HEK293 (cell line): ENCODE measurements at regions not wholly inside any gene's neighbourhood (a gene's known extent, or its start where the extent isn't known, plus 50 kb on each side); places are given as distances from the start of the nearest gene placed in this dataset.
"Not testable (repeated sequence)": the region's sequence is repeated elsewhere in the genome, so short reads cannot be mapped to it uniquely, and the experiment has no call there.

Experiments used
- BCL6B ChIP-seq: fragments of 450-650 bp; formaldehyde crosslinking; IDR thresholded peaks from 2 replicates; pipeline ENCODE4 v1.5.1; 2017; ENCODE audit warnings: missing biosample characterization, missing genetic modification characterization
- CTCF ChIP-seq: fragments of 450-650 bp; formaldehyde crosslinking; IDR thresholded peaks from 2 replicates; pipeline ENCODE4 v1.5.1; 2016; ENCODE audit warnings: missing biosample characterization, missing genetic modification characterization
- RBAK ChIP-seq: fragments of 450-650 bp; formaldehyde crosslinking; IDR thresholded peaks from 2 replicates; pipeline ENCODE4 v1.5.1; 2016; ENCODE audit warnings: missing biosample characterization, missing genetic modification characterization
- REST ChIP-seq: fragments of 450-650 bp; formaldehyde crosslinking; IDR thresholded peaks from 2 replicates; pipeline ENCODE4 v1.5.1; 2016; ENCODE audit warnings: missing biosample characterization, missing genetic modification characterization
- YY1 ChIP-seq: fragments of 450-650 bp; formaldehyde crosslinking; IDR thresholded peaks from 2 replicates; pipeline ENCODE4 v1.5.1; 2018; ENCODE audit warnings: missing biosample characterization, missing genetic modification characterization
- ZBTB7A ChIP-seq: fragments of 450-650 bp; formaldehyde crosslinking; IDR thresholded peaks from 2 replicates; pipeline ENCODE4 v1.5.1; 2016; ENCODE audit warnings: low read depth, missing biosample characterization, missing genetic modification characterization
- ZNF239 ChIP-seq: fragments of 450-650 bp; formaldehyde crosslinking; IDR thresholded peaks from 2 replicates; pipeline ENCODE4 v1.5.1; 2016; ENCODE audit warnings: missing biosample characterization, missing genetic modification characterization
- ZNF274 ChIP-seq, 2 experiments: fragments of 200-500 bp in 1 of 2; fragments of 450-650 bp in 1 of 2; sonication (Bioruptor generic) in 1 of 2; formaldehyde crosslinking in 1 of 2; IDR thresholded peaks; 2 replicates each; pipeline versions ENCODE4 v1.5.1 to v1.6.1; 2014 to 2016; ENCODE audit warnings: borderline replicate concordance in 1 of 2, inconsistent platforms in 1 of 2, low read length in 1 of 2, missing biosample characterization in 1 of 2, missing genetic modification characterization in 1 of 2
- ZNF280D ChIP-seq: fragments of 450-650 bp; formaldehyde crosslinking; IDR thresholded peaks from 2 replicates; pipeline ENCODE4 v1.5.1; 2016; ENCODE audit warnings: missing biosample characterization, missing genetic modification characterization
- ZNF404 ChIP-seq: fragments of 450-650 bp; formaldehyde crosslinking; IDR thresholded peaks from 2 replicates; pipeline ENCODE4 v1.5.1; 2017; ENCODE audit warnings: missing biosample characterization, missing genetic modification characterization
- ZNF777 ChIP-seq: fragments of 450-650 bp; formaldehyde crosslinking; IDR thresholded peaks from 2 replicates; pipeline ENCODE4 v1.5.1; 2017; ENCODE audit warnings: missing biosample characterization, missing genetic modification characterization, borderline replicate concordance

- not testable (repeated sequence) for TF ChIP-seq ZBTB7A (tag by site-specific recombination); REST (tag by site-specific recombination); CTCF (tag by site-specific recombination); RBAK; ZNF239 (tag by site-specific recombination); ZNF280D (tag by site-specific recombination); ZNF274 (IDR thresholded peaks at IDR 0.05; ENCODE audit: low read length); ZNF274 (tag by site-specific recombination; IDR thresholded peaks at IDR 0.05; ENCODE audit: borderline replicate concordance); ZNF404 (tag by site-specific recombination); ZNF777 (tag by site-specific recombination); BCL6B (tag by site-specific recombination); YY1 (tag by site-specific recombination)
Observed at GRCh38 chr9:85814800-85815199, 73.0 kb upstream of the AGTPBP1 start.
